Ramos (cell line): ENCODE measurements at regions not wholly inside any gene's neighbourhood (a gene's known extent, or its start where the extent isn't known, plus 50 kb on each side); places are given as distances from the start of the nearest gene placed in this dataset.
"Not testable (repeated sequence)": the region's sequence is repeated elsewhere in the genome, so short reads cannot be mapped to it uniquely, and the experiment has no call there.

ENCODE experiments used
- in situ Hi-C: fragments of 300-500 bp; cut with MboI; formaldehyde crosslinking; loops from one replicate; pipeline ENCODE4 v1.14.3; 2022; ENCODE audit warnings: low sequenced_read_pairs; ENCODE audit not compliant: unreplicated experiment

- in situ Hi-C loops, result not testable (repeated sequence)
Measured at GRCh38 chr3:117056946-117057345, 347.4 kb downstream of the TUSC7 start.

- in situ Hi-C loops, result no loop called here
Measured at GRCh38 chr3:117059067-117059955, 349.7 kb downstream of the TUSC7 start.

GRCh38 chr3:117059956-117060270 lies 350.3 kb downstream of the TUSC7 start:
- in situ Hi-C loops, result no loop called here

GRCh38 chr3:117063930-117064329 lies 354.4 kb downstream of the TUSC7 start:
- in situ Hi-C loops, result no loop called here

- in situ Hi-C loops, result no loop called here
Measured at GRCh38 chr3:117068301-117068700, 358.7 kb downstream of the TUSC7 start.

- in situ Hi-C loops, result no loop called here
Measured at GRCh38 chr3:117074826-117075225, 365.2 kb downstream of the TUSC7 start.

DNA sequence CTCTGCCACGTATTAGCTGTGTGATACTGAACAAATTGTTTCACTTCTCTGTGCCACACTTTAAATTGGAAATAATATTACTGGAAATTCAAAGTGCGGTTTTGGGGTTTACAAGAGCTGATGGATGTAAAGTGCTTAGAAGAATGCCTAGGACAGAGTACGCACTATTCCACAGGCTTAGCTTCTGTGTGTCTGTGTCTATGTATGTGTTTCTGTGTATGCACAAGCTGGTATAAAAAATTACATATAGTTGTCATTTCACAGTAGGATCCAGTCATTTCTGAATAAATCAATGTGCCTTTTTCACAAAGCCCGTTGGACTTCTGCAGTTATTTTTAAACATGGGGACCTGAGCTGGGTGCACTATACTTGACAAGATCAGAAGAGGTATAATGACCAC lies 370.4 kb downstream of the TUSC7 start:
- in situ Hi-C loops, result no loop called here

- in situ Hi-C loops, result no loop called here
Measured at GRCh38 chr3:117080872-117081271, 371.3 kb downstream of the TUSC7 start.

- in situ Hi-C loops, result no loop called here
Measured at GRCh38 chr3:117084277-117084676, 374.7 kb downstream of the TUSC7 start.

GRCh38 chr3:117084739-117085270 lies 375.2 kb downstream of the TUSC7 start:
- in situ Hi-C loops, result no loop called here

DNA sequence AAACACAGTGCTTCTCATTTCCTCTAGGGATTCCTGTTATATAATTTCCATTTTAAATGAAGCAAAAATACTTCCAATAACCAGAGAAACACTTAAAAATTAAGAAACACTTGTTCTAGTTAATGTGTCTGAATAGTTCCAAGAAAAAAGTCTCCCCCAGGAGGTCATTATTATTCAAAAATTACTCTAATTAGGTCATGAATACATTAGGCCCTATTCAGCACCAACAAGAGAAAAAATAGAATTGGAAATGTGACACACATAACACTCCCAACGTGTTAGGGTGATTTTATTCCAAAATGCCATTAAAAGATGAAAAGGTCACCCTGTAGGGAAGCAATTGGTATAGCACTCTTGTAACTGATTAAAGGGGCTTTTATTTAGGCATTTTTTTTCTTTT lies 382.1 kb downstream of the TUSC7 start:
- in situ Hi-C loops, result no loop called here

DNA sequence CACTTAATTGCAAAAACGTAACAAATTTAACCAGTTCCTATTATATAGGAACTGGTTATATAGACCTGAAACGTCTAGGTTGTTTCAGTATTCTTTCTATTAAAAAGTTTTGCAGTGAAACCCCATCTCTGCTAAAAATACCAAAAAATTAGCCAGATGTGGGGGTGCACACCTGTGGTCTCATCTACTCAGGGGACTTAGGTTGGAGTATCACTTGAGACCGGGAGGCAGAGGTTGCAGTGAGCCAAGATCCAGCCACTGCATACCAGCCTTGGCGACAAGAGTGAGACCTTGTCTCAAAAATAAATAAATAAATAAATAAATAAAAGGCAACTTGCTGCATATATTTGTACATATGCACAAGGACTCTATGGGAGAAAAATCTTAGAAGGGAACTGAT lies 387.0 kb downstream of the TUSC7 start:
- in situ Hi-C loops, result no loop called here

DNA sequence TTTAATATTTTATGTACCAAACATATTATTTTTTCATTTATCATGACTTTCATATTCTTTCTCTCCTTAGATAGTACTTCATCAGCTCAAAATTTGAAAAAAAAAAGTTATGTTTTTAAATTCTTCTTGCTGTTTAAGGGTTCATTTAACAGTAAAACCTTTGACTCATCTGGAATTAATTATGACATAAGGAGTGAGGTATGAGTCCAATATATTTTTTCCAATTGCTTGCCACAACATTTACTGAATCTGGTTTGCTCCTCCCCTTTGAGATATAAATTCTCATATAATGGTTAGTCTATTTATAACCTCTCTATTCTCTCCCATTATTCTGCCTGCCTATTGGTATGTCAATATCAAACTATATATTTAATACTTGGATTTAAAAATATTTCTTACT lies 387.8 kb downstream of the TUSC7 start:
- in situ Hi-C loops, result no loop called here

DNA sequence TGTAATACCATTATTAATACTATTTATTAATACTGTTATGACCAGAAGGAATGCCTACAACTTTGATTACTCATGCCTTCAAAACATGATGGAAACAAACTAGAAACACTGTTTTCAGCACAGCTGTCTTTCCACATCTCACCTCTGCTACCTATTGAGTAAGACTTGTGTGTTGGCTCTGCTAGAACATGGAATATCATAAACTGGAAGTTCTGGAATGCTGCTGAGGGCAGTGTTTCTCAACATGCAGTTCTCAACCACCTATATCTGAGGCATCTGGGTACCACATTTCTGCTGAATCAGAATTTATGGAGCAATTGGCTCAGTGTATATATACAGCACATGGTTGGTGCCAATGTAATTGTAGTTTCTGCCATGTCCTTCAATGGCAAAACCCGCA lies 392.1 kb downstream of the TUSC7 start:
- in situ Hi-C loops, result no loop called here

DNA sequence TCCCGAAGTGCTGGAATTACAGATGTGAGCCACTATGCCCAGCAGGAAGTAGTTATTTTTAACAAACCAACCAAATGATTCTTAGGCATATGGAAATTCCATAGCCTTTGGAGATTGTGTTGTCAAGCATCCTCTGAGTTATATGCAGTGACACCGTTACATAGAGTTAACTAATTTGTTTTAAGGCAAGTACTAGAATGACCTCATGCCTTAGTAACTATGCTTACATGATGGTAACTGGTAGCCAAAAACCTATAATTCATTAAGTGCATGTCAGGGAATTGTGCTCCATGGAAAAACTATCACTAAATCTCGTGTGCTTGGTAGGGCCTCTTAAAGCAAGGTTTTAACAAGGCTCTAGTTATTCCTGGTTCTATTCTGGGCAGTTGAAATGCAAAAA lies 392.8 kb downstream of the TUSC7 start:
- in situ Hi-C loops, result no loop called here

- in situ Hi-C loops, result no loop called here
Measured at GRCh38 chr3:117103675-117104074, 394.1 kb downstream of the TUSC7 start.

- in situ Hi-C loops, result no loop called here
Measured at GRCh38 chr3:117104381-117104780, 394.8 kb downstream of the TUSC7 start.

DNA sequence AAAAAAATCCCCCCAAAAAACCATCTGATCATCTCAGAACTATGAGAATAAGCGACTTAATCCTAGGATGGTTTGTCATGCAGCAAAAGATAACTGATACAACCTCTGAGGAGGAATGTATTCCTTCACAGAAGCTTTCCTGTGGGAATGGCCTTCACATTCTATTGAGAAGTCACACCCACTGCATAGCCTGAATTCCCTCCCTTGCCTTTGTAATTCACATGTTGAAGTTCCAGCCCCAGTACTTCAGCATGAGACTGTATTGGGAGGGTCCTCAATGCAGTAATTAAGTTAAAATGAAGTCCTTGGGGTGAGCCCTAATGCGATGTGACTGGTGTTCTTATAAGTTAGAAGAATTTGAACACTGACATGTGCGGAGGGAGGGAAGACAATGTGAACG lies 395.2 kb downstream of the TUSC7 start:
- in situ Hi-C loops, result no loop called here

DNA sequence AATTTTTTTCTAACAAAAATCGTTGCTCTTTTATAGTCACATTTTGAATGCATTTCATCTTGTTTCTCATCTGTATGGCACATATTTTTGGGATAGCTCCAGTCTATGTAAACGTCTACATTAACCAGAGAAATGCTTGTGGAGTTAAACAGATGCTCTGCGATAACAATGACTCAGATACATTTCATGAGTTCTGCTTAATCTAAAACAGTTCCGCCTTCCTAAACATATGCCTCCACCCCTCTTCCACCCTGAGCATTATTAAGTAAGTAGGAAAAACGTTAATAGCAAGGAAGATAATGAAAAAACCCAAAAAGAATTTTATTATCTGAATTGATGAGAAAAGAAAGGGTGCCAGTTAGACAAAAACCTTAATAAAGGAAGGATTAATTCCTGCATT lies 396.1 kb downstream of the TUSC7 start:
- in situ Hi-C loops, result no loop called here

GRCh38 chr3:117106396-117106795 lies 396.8 kb downstream of the TUSC7 start:
- in situ Hi-C loops, result no loop called here

- in situ Hi-C loops, result no loop called here
Measured at GRCh38 chr3:117107946-117108345, 398.4 kb downstream of the TUSC7 start.

DNA sequence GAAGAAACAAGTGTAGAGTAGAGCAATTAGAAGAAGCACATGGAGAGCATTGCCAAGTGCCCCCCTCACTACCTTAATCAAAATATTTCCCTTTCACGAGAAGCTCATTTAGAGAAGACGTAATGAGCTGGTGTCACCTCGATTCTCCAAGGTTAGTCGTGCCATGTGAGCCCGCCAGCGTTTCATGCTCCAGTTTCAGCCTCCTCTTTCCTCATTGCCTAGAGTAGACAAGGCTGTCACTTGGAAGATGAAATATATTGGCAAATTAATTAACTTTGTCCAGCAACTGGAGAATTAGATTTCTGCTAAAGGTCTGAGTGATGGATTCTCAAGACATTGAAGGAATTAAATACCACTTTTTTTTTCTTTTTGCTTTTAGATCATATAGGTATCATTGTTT lies 399.6 kb downstream of the TUSC7 start:
- in situ Hi-C loops, result no loop called here
